ENCODE measurements at regions not wholly inside any gene's neighbourhood (a gene's known extent, or its start where the extent isn't known, plus 50 kb on each side); places are given as distances from the start of the nearest gene placed in this dataset.
"Not testable (repeated sequence)": the region's sequence is repeated elsewhere in the genome, so short reads cannot be mapped to it uniquely, and the experiment has no call there.

DNA sequence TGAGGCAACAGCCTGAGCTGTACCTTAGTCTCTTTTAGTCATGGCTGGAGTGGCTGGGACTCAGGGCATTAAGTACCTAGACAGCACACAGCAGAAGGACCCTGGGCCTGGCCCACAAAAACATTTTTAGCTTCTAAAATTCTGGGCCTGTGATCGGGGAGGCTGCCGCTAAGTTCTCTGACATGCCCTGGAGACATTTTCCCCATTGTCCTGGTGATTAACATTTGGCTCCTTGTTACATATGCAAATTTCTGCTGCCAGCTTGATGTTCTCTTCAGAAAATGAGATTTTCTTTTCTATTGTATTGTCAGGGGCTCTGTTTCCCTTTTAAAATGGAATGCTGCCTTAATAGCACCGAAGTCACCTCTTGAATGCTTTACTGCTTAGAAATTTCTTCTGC is 952.4 kb downstream of the TRAM1L1 start:
- Mint-ChIP-seq H3K4me3 (no peak overlapping the region), H3K36me3 (no peaks in the 10 kb centered on the region), H3K9me3 (peaks cover 0 to 4% (median 0%) of the 10 kb centered on the region in 3 donors), H3K27me3 (no peaks in the 10 kb centered on the region), H3K27ac (no peak overlapping the region), H3K4me1 (no peaks in the 10 kb centered on the region)

DNA sequence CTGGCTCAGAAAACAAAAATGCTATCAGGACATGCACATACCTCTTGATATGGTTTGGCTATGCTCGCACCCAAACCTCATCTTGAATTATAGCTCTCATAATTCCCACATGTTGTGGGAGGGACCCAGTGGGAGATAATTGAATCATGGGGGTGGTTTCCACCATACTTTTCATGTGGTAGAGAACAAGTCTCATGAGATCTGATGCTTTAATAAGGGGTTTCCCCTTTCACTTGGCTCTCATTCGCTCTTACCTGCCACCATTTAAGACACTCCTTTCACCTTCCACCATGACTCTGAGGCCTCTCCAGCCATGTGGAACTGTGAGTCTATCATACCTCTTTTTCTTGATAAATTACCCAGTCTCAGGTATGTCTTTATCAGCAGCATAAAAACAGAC is 958.6 kb downstream of the TRAM1L1 start:
- no peaks in the 10 kb centered on the region for H3K4me1 Mint-ChIP-seq
- no peaks in the 10 kb centered on the region for H3K36me3 Mint-ChIP-seq
- no peak overlapping the region for H3K27ac Mint-ChIP-seq
- peaks cover 0 to 5% (median 2%) of the 10 kb centered on the region in 3 donors for H3K9me3 Mint-ChIP-seq
- H3K4me3 Mint-ChIP-seq, result no peak overlapping the region
- H3K27me3 Mint-ChIP-seq, result no peaks in the 10 kb centered on the region

DNA sequence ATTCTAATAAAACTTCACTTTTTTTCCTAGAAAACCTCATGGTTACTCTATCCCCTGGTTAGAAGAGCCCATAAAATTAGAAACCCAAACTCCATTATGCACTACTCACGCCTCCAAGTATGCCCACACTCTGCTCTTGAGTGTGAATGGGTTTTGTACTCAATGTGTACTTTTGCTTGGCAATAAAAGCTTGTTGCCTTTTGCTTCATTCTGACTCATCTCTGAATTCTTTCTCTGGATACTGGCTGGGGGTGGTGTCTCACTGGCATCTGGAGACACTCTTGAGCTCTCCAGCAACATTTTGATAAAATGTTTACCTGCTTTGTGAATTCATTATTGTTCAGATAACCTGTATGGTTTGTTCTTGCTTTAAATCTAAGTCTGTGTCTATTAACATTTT is 963.3 kb downstream of the TRAM1L1 start:
- no peaks in the 10 kb centered on the region for H3K36me3 Mint-ChIP-seq
- H3K4me1 Mint-ChIP-seq, result peaks cover 0 to 1% (median 0%) of the 10 kb centered on the region in 3 donors
- H3K27me3 Mint-ChIP-seq, result no peaks in the 10 kb centered on the region
- peak overlapping the region in 1 of 3 donors; percentile 83 for H3K27ac Mint-ChIP-seq
- H3K4me3 Mint-ChIP-seq, result no peak overlapping the region
- peaks cover 0 to 5% (median 2%) of the 10 kb centered on the region in 3 donors for H3K9me3 Mint-ChIP-seq

DNA sequence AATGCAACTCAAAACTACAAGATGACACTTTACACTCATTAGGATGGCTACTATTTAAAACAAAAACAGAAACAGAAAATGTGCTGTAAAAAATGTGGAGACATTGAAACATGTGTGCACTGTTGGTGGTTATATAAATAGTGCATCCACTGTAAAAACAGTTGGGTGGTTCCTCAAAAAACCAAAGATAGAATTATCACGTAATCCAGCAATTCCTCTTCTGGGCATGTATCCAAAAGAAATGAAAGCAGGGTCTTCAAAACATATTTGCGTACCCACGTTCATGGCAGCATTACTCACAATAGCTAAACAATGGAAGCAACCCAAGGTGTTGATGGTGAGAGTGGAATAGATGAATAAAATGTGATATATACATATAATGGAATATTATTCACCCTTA is 967.2 kb downstream of the TRAM1L1 start:
- peaks cover 0 to 2% (median 0%) of the 10 kb centered on the region in 3 donors for H3K9me3 Mint-ChIP-seq
- peaks cover 0 to 1% (median 0%) of the 10 kb centered on the region in 3 donors for H3K4me1 Mint-ChIP-seq
- H3K27me3 Mint-ChIP-seq, result no peaks in the 10 kb centered on the region
- no peaks in the 10 kb centered on the region for H3K36me3 Mint-ChIP-seq
- H3K27ac Mint-ChIP-seq, result no peak overlapping the region
- H3K4me3 Mint-ChIP-seq, result no peak overlapping the region

DNA sequence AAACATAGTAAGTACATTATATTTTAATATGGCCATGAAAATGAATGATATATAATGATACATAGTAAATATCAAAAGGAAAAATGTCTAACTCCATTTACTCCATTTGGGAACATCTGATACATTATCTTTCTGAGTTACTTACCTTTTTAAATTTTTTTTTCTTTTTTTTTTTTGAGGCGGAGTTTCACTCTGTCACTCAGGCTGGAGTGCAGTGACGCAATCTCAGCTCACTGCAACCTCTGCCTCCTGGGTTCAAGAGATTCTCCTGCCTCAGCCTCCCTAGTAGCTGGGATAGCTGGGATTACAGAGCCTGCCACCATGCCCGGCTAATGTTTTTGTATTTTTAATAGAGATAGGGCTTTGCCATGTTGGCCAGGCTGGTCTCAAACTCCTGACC is 972.5 kb downstream of the TRAM1L1 start:
- H3K4me3 Mint-ChIP-seq, H3K4me1 Mint-ChIP-seq, H3K27me3 Mint-ChIP-seq: not testable (repeated sequence)

DNA sequence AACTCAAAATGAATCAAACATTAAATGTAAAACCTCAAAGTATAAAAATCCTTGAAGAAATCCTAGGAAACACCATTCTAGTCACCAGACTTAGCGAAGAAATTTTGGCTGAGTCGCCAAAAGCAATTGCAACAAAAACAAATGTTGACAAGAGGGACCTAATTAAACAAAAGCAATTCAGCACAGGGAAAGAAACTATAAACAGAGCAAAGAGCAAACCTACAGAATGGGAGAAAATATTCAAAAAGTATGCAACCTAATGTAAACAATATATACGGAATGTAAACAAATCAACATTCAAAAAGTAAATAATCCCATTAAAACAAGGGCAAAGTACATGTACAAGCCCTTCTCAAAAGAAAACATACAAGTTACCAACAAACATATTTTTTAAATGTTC is 974.7 kb downstream of the TRAM1L1 start:
- no peaks in the 10 kb centered on the region for H3K36me3 Mint-ChIP-seq
- no peaks in the 10 kb centered on the region for H3K27me3 Mint-ChIP-seq
- H3K9me3 Mint-ChIP-seq, result peaks cover 0 to 1% (median 0%) of the 10 kb centered on the region in 3 donors
- no peaks in the 10 kb centered on the region for H3K4me1 Mint-ChIP-seq
- H3K27ac Mint-ChIP-seq, result no peak overlapping the region
- no peak overlapping the region for H3K4me3 Mint-ChIP-seq

More for the DNA sequence above, 972.5 kb downstream of the TRAM1L1 start:
- not testable (repeated sequence) for H3K27ac Mint-ChIP-seq, H3K9me3 Mint-ChIP-seq, H3K36me3 Mint-ChIP-seq

DNA sequence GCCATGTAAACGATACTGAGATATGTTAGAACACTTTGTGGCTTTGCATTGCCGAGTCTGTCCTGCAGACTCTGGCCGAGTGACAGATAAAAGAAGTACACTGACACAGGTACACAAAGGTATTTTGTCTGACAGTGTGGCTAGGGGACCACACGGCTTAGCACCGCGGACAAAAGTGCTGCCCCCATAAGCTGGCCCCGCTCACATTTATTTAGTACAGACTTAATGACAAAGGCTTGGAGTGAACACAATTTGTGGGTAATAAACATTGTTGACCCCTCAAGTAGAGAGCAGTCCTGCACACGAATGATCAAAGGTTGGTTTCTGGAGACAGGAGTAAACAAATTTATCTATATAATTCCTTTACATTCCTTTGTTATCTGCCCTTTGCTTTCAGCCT is 976.8 kb downstream of the TRAM1L1 start:
- Mint-ChIP-seq H3K27ac (no peak overlapping the region), H3K27me3 (no peaks in the 10 kb centered on the region)

DNA sequence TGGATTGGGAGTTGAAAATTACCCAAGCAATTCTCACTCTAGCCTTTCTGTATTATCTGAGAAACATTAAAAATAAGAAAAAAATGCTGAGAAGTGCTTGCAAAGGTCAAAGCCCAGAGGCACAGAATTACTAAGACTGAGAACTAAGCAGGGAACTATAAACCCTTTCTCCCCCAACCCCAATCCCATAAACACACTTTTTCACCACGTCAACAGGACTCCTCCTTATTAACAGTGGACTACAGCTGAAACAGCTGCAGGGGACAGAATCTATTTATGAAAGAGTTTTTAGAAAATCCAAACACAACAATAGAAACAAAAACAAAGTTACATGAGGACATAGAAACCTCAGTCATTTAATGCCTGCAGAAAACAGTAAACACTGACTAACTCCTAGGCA is 984.1 kb downstream of the TRAM1L1 start:
- Mint-ChIP-seq H3K9me3 (peaks cover 3 to 12% (median 8%) of the 10 kb centered on the region in 3 donors), H3K4me1 (no peaks in the 10 kb centered on the region), H3K27me3 (no peaks in the 10 kb centered on the region), H3K36me3 (no peaks in the 10 kb centered on the region), H3K27ac (no peak overlapping the region), H3K4me3 (no peak overlapping the region)

More for the DNA sequence above, 976.8 kb downstream of the TRAM1L1 start:
- H3K9me3 Mint-ChIP-seq, result peaks cover 0 to 1% (median 0%) of the 10 kb centered on the region in 3 donors
- H3K36me3 Mint-ChIP-seq, result no peaks in the 10 kb centered on the region
- no peaks in the 10 kb centered on the region for H3K4me1 Mint-ChIP-seq
- H3K4me3 Mint-ChIP-seq, result no peak overlapping the region

DNA sequence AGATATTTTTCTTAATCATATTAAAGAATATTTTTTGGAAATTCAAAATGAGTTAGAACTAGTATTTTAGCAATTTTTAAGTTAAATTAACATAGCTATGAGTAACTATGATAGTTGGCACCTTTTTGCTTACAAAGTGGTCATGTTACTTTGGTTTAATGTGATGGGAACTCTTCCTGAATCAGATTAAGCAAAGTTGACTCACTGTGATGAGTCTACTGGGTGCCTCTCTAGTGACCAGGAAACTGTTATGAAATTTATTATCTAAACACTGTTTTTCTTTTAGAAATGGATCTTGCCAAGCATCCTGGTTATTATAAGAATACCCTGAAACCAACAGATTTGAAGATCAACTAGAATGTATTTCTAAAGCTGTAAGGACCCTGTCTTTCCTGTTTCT is 985.8 kb downstream of the TRAM1L1 start:
- H3K4me1 Mint-ChIP-seq, result no peaks in the 10 kb centered on the region
- H3K27me3 Mint-ChIP-seq, result no peaks in the 10 kb centered on the region
- no peak overlapping the region for H3K27ac Mint-ChIP-seq
- H3K36me3 Mint-ChIP-seq, result no peaks in the 10 kb centered on the region
- peaks cover 4 to 18% (median 8%) of the 10 kb centered on the region in 3 donors for H3K9me3 Mint-ChIP-seq
- no peak overlapping the region for H3K4me3 Mint-ChIP-seq

DNA sequence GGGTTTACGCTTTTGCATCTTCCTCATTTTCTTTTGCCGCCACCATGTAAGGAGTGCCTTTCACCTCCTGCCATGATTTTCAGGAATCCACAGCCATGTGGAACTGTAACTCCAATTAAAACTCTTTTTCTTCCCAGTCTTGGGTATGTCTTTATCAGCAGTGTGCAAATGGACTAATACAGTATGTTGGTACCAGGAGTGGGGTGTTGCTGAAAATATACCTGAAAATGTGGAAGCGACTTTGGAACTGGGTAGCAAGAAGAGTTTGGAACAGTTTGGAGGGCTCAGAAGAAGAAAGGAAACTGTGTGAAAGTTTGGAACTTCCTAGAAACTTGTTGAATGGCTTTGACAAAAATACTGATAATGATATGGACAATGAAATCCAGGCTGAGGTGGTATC is 983.9 kb upstream of the NDST4 start:
- H3K9me3 Mint-ChIP-seq, result peaks cover 4 to 18% (median 8%) of the 10 kb centered on the region in 3 donors
- not testable (repeated sequence) for H3K27me3 Mint-ChIP-seq, H3K4me1 Mint-ChIP-seq, H3K36me3 Mint-ChIP-seq, H3K4me3 Mint-ChIP-seq, H3K27ac Mint-ChIP-seq

DNA sequence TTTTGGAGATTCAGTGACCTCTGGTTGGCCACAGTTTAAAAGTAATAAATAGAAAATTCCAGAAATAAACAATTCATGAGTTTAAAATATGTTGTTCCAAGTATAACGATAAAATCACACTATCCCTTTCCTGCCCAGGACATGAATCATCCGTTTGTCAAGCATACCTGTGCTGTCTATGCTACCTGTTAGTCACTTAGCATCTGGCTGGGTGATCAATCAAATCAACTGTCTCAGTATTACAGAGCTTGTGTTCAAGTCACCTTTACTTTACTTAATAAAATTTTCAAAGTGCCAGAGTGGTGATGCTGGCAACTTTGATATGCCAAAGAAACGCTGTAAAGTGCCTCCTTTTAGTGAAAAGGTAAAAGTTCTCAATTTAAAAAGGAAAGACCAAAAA is 979.5 kb upstream of the NDST4 start:
- H3K27ac Mint-ChIP-seq, result no peak overlapping the region
- no peak overlapping the region for H3K4me3 Mint-ChIP-seq
- H3K36me3 Mint-ChIP-seq, result no peaks in the 10 kb centered on the region
- no peaks in the 10 kb centered on the region for H3K27me3 Mint-ChIP-seq
- H3K9me3 Mint-ChIP-seq, result peaks cover 2 to 18% (median 2%) of the 10 kb centered on the region in 3 donors
- no peaks in the 10 kb centered on the region for H3K4me1 Mint-ChIP-seq

DNA sequence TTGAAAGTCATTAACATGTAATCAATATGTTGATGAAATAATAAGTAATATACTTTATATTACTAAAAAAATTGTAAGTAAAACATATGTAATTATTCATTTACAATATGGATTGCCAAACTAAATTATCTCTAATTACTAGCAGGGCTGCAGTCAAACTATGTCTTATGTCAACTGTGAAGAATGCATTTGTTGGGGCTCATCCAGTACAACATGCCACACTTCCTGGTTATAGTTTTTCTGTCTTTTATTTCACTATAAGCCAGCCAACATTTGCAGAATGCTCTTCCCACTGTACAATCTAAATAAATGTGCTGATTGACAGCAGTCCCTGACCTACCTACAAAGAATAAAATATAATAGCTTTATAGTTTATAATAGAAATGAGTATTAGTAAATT is 975.4 kb upstream of the NDST4 start:
- Mint-ChIP-seq H3K4me1 (no peaks in the 10 kb centered on the region), H3K27ac (no peak overlapping the region), H3K4me3 (no peak overlapping the region), H3K36me3 (no peaks in the 10 kb centered on the region), H3K27me3 (no peaks in the 10 kb centered on the region), H3K9me3 (no peaks in the 10 kb centered on the region)

DNA sequence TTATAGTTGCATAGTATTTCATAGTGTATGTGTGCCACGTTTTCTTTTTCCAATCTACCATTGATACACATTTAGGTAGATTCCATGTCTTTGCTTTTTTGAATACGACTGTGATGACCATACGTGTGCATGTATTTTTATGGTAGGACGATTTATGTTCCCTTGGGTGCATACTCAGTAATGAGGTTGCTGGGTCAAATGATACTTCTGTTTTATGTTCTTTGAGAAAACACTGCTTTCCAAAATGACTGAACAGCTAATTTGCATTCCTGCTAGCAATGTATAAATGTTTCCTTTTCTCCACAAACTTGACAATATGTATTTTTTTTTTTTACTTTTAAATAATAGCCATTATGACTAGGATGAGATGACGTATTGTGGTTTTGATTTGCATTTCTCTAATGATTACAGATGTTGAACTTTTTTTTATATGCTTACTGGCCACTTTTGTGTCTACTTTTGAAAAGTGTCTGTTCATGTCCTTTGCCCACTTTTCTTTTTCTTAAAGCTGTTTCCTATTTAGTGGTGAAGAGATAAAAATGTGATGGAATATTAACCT is 969.5 kb upstream of the NDST4 start:
- Mint-ChIP-seq H3K4me1 (no peaks in the 10 kb centered on the region), H3K27me3 (no peaks in the 10 kb centered on the region), H3K9me3 (peaks cover 0 to 3% (median 0%) of the 10 kb centered on the region in 3 donors)

DNA sequence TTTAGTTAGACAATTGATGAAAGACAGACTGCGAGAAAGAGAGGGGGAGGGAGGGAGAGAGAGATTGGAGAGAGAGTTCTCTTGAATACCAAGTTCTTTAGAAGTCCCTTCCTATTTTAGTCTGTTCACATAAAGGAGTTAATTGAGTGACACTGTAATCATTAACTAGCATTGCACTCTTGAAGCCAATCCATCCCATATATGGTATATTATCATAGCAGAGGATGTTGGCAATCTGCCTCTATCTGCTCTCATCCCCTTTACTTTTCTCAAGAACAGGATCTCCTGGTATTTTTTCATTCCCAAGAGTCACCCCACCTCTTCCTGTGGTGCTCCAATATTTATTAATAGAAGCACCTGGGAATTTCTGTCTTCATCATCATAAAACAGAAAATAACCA is 959.6 kb upstream of the NDST4 start:
- Mint-ChIP-seq H3K36me3 (no peaks in the 10 kb centered on the region), H3K27ac (no peak overlapping the region), H3K9me3 (peaks cover 2 to 8% (median 2%) of the 10 kb centered on the region in 3 donors)

More for the DNA sequence above, 969.5 kb upstream of the NDST4 start:
- Mint-ChIP-seq H3K27ac (no peak overlapping the region), H3K4me3 (no peak overlapping the region), H3K36me3 (no peaks in the 10 kb centered on the region)

DNA sequence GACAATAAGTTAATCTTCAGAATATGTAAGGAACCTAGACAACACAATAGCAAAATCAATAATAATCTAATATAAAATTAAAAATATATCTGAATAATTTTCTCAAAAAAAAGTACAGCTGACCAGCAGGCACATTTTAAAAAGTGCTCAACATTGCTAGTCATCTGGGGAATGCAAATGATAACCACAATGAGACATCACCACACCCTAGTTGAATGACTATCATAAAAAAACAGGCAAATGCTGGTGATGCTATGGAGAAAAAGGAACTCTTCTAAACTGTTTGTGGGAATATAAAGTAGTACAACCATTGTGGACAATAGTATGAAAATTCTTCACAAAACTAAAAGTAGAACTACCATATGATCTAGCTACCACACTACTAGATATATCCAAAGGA is 956.9 kb upstream of the NDST4 start:
- H3K27me3 Mint-ChIP-seq, result no peaks in the 10 kb centered on the region
- no peak overlapping the region for H3K4me3 Mint-ChIP-seq
- H3K36me3 Mint-ChIP-seq, result no peaks in the 10 kb centered on the region
- H3K4me1 Mint-ChIP-seq, result no peaks in the 10 kb centered on the region
- peaks cover 2 to 11% (median 2%) of the 10 kb centered on the region in 3 donors for H3K9me3 Mint-ChIP-seq
- H3K27ac Mint-ChIP-seq, result no peak overlapping the region

More for the DNA sequence above, 959.6 kb upstream of the NDST4 start:
- H3K27me3 Mint-ChIP-seq, result no peaks in the 10 kb centered on the region
- H3K4me3 Mint-ChIP-seq, result no peak overlapping the region
- H3K4me1 Mint-ChIP-seq, result no peaks in the 10 kb centered on the region

DNA sequence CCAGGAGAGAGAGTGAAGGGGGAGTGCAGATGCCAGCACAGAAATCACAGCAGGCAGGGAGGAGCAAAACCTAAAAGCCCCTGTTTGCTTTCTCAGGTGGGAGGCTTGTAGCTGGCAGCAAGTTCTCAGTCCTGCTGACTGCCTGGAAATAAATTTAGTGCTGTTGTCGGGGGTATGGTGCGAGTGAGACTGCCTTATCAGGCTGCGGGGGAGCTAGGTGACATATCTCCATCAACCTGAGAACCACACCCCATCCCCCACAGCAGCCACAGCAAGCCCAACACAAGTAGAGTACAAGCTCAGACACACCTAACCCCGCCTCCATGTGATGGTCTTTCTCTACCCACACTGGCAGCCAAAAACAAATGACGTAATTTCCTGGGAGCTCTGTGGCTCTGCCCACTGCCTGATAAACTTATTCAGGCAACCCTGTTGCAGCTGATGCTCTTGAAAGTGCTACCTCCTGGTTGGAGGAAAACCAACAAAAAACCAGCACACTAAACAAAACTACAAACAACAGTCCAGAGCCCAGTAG is 953.4 kb upstream of the NDST4 start:
- Mint-ChIP-seq H3K27ac (no peak overlapping the region), H3K9me3 (peaks cover 0 to 6% (median 2%) of the 10 kb centered on the region in 3 donors), H3K4me3 (no peak overlapping the region), H3K27me3 (no peaks in the 10 kb centered on the region), H3K4me1 (no peaks in the 10 kb centered on the region), H3K36me3 (no peaks in the 10 kb centered on the region)
